ENCODE measurements at regions not wholly inside any gene's neighbourhood (a gene's known extent, or its start where the extent isn't known, plus 50 kb on each side); places are given as distances from the start of the nearest gene placed in this dataset.

DNA sequence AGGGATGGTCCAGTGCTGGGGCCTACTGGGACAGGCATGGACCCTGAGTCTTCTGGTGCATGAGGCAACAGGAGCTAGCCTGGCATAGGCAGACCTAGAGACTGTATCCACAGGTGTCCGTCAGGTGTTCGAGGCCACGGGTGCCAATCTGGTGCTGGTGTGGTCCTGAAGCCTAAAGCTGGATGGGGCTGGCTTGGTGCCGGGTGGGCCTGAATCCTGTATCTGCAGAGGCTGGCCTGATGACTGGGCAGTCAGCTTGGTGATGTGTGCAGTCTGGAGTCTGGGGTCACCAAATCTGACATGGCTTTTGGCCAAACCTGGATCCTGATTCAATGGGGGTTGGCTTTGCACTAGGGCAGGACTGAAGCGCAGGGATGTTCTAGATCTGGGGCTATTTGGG, 269.8 kb upstream of the GRIA3 start:
- Histone ChIP-seq H3K27me3 (replicated peaks in 1 of 7) (no peaks in the 10 kb centered on the region), H3K9me3 (peaks cover 0 to 30% (median 8%) of the 10 kb centered on the region in 8 donors), H3K27ac (no peak overlapping the region), H3K36me3 (no peaks in the 10 kb centered on the region), H3K4me3 (no peak overlapping the region), H3K4me1 (no peaks in the 10 kb centered on the region)
- intact Hi-C loops (cut with DNase I; ENCODE audit: low total_unique reads), result no loop called here
- DNase-seq, result no peak
- 86 to 95% (median 90%) methylated on average over 3 to 5 of the region's 5 CpGs; no CpG with 5 or more reads in 1 of the 5 donors for WGBS, 5 donors
- TF ChIP-seq POLR2A (IDR thresholded peaks at IDR 0.05) (no peak), POLR2AphosphoS5 (IDR thresholded peaks at IDR 0.05) (no peak), CTCF (IDR thresholded peaks at IDR 0.05 in 8 of 11, conservative IDR thresholded peaks at IDR 0.05 in 3 of 11) (no peak)

GRCh38 chrX:122934131-122934530, 249.9 kb upstream of the GRIA3 start:
- Histone ChIP-seq H3K27me3 (replicated peaks in 1 of 7) (no peaks in the 10 kb centered on the region), H3K9me3 (no peaks in the 10 kb centered on the region), H3K36me3 (no peaks in the 10 kb centered on the region), H3K4me3 (no peak overlapping the region), H3K4me1 (no peaks in the 10 kb centered on the region), H3K27ac (no peak overlapping the region)
- no peak for DNase-seq
- intact Hi-C loops (cut with DNase I; ENCODE audit: low total_unique reads), result no loop called here
- TF ChIP-seq POLR2AphosphoS5 (IDR thresholded peaks at IDR 0.05) (no peak), POLR2A (IDR thresholded peaks at IDR 0.05) (no peak), CTCF (IDR thresholded peaks at IDR 0.05 in 8 of 11, conservative IDR thresholded peaks at IDR 0.05 in 3 of 11) (no peak)
- WGBS, 5 donors, result 65 to 100% (median 94%) methylated on average over 1 of the region's 1 CpG

DNA sequence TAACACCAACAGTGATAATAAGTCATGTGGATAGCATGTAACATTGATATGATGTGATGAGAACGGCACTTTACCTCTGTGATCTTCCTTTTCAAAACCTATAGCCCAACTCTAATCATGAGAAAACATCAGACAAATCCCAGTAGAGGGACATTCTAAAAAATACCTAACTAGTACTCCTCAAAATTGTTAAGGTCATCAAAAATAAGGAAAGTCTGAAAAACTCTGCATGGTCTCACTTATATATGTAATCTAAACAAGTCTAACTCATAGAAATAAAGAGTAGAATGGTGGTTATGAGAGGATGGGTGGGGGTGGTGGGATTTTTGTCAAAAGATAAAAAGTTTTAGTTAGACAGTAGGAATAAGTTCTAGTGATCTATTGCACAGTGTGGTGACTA, 243.9 kb upstream of the GRIA3 start:
- intact Hi-C loops (cut with DNase I; ENCODE audit: low total_unique reads), result no loop called here
- no peak for DNase-seq
- H3K9me3 ChIP-seq, result no peaks in the 10 kb centered on the region

DNA sequence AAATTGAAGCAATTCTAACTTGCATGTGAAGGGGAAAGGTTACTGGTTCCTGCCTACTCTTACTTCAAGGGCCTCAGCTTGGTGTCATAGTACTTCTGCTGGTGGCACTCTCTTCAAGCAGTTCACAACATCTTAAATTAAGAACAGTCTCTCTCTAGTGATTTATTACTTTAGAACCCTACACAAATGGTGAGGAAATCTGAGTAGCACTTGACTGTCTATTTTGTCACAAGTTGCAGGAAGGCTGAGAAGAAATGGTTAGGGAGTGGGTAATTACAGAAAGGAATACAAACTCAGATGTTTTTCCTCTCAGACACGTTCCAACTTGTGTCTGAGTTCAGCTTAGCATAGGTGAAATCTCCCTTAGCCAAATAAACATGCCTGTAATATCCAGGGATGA, 242.3 kb upstream of the GRIA3 start:
- intact Hi-C loops (cut with DNase I; ENCODE audit: low total_unique reads), result no loop called here
- Histone ChIP-seq H3K27ac (no peak overlapping the region), H3K9me3 (no peaks in the 10 kb centered on the region), H3K27me3 (replicated peaks in 1 of 7) (no peaks in the 10 kb centered on the region), H3K4me1 (no peaks in the 10 kb centered on the region), H3K36me3 (no peaks in the 10 kb centered on the region), H3K4me3 (no peak overlapping the region)
- no peak for DNase-seq
- 6 to 44% (median 15%) methylated on average over 1 of the region's 1 CpG for whole genome bisulfite sequencing, 5 donors
- TF ChIP-seq CTCF (IDR thresholded peaks at IDR 0.05 in 8 of 11, conservative IDR thresholded peaks at IDR 0.05 in 3 of 11) (no peak), POLR2AphosphoS5 (IDR thresholded peaks at IDR 0.05) (no peak), POLR2A (IDR thresholded peaks at IDR 0.05) (no peak)

More for the DNA sequence above, 243.9 kb upstream of the GRIA3 start:
- 41 to 86% (median 58%) methylated on average over 1 of the region's 1 CpG for WGBS, 5 donors
- no peaks in the 10 kb centered on the region for H3K4me1 ChIP-seq
- TF ChIP-seq POLR2AphosphoS5 (IDR thresholded peaks at IDR 0.05), result no peak
- no peak for TF ChIP-seq POLR2A (IDR thresholded peaks at IDR 0.05)
- no peak for TF ChIP-seq CTCF (IDR thresholded peaks at IDR 0.05 in 8 of 11, conservative IDR thresholded peaks at IDR 0.05 in 3 of 11)
- H3K4me3 ChIP-seq, result no peak overlapping the region
- H3K27ac ChIP-seq, result no peak overlapping the region
- no peaks in the 10 kb centered on the region for H3K27me3 ChIP-seq (replicated peaks in 1 of 7)
- H3K36me3 ChIP-seq, result no peaks in the 10 kb centered on the region

Data from spleen (tissue), 11 donors.